IPS-20b (cell line): ENCODE measurements at regions not wholly inside any gene's neighbourhood (a gene's known extent, or its start where the extent isn't known, plus 50 kb on each side); places are given as distances from the start of the nearest gene placed in this dataset.
A peak's percentile ranks its signal among the peaks of the same experiment; 100 is the strongest.

ENCODE experiments used
- H3K27ac ChIP-seq: one replicate; pipeline ENCODE4 v1.5.1; 2013; ENCODE audit warnings: low read length
- H3K27me3 ChIP-seq: 2 replicates; pipeline ENCODE4 v1.6.1; 2013; ENCODE audit warnings: mild to moderate bottlenecking, low read length, inconsistent platforms; ENCODE audit not compliant: insufficient read depth
- H3K36me3 ChIP-seq: 2 replicates; pipeline ENCODE4 v1.6.1; 2013; ENCODE audit warnings: low read depth, mild to moderate bottlenecking, inconsistent platforms, low read length, moderate library complexity; ENCODE audit not compliant: insufficient read depth
- H3K4me1 ChIP-seq: 2 replicates; pipeline ENCODE4 v1.6.1; 2013; ENCODE audit warnings: mild to moderate bottlenecking, control low read depth, inconsistent platforms, low read length, moderate library complexity; ENCODE audit not compliant: insufficient read depth
- H3K4me3 ChIP-seq: 2 replicates; pipeline ENCODE4 v1.5.1; 2013; ENCODE audit warnings: mild to moderate bottlenecking, low read length, inconsistent platforms
- H3K9ac ChIP-seq: 2 replicates; pipeline ENCODE4 v1.6.1; 2013; ENCODE audit warnings: low read depth, mild to moderate bottlenecking, inconsistent platforms, low read length, moderate library complexity
- H3K9me3 ChIP-seq: 2 replicates; pipeline ENCODE4 v1.6.1; 2013; ENCODE audit warnings: mild to moderate bottlenecking, low read depth, low read length, inconsistent platforms; ENCODE audit not compliant: insufficient read depth

DNA sequence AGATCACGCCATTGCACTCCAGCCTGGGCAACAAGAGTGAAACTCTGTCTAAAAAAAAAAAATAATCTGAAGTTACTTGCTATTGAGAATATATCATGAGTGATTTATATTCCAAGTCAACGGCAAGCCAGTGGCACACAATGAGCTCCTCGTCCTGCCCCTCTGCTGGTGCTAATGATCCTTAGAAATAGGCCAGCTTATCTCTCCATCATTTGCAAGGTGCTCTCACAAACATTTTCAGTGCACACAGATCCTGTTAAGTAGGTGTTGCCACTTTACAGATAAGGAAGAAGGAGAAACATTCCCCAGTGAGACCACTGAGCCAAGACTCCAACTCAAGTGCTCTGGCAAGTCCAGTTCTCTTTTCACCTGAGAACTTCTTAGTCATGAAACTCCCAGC is 91.3 kb upstream of the GPR45 start:
- H3K4me3 ChIP-seq: no peak overlapping the region
- no peaks in the 10 kb centered on the region for H3K36me3 ChIP-seq
- no peak overlapping the region for H3K9ac ChIP-seq
- H3K27ac ChIP-seq: no peak overlapping the region
- H3K27me3 ChIP-seq: peaks cover under 1% of the 10 kb centered on the region; the same call in 1 of the 2 replicates
- no peaks in the 10 kb centered on the region for H3K4me1 ChIP-seq
- H3K9me3 ChIP-seq: no peaks in the 10 kb centered on the region

DNA sequence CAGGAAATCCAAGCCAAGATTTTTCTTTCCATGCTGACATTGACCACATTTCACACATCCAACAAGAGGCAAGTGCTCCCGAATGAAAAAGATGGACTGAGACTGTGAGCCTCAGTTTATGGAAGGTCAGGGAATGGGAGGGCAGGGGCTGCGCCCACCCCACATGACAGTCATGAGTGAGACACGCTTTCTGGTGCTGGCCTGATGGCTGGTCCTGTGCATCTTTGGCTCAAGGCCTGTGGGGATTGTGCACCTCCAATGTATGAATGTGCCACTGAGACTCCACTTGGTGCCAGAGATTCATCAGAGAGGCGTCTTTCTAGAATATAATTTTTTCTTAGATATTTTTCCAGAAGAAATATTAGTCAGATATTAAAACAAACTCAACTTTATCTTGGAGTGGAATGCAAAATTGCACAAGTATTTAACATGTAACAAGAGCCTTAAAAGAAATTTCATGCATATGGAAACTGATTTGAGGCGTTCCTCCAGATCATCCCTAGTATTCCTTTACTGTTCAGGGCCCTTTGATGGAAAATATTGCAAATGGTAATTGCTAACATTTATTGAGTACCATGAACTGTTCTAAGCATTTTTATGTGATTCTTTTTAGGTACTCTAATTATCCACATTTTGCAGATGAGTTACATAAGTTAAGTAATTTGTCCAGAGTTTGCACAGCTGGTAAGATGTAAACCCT is 87.3 kb upstream of the GPR45 start:
- no peaks in the 10 kb centered on the region for H3K36me3 ChIP-seq
- H3K9me3 ChIP-seq: peaks cover 7% of the 10 kb centered on the region; the same call in 1 of the 2 replicates
- H3K4me3 ChIP-seq: no peak overlapping the region
- no peak overlapping the region for H3K27ac ChIP-seq
- no peak overlapping the region for H3K9ac ChIP-seq
- H3K4me1 ChIP-seq: no peaks in the 10 kb centered on the region
- no peaks in the 10 kb centered on the region for H3K27me3 ChIP-seq

- peaks cover 7% of the 10 kb centered on the region; the same call in 1 of the 2 replicates for H3K9me3 ChIP-seq
- H3K36me3 ChIP-seq: no peaks in the 10 kb centered on the region
- no peaks in the 10 kb centered on the region for H3K27me3 ChIP-seq
- H3K4me1 ChIP-seq: no peaks in the 10 kb centered on the region
- H3K27ac ChIP-seq: no peak overlapping the region
- H3K4me3 ChIP-seq: no peak overlapping the region
- no peak overlapping the region for H3K9ac ChIP-seq
Measured at GRCh38 chr2:105156166-105156565, 85.4 kb upstream of the GPR45 start.

DNA sequence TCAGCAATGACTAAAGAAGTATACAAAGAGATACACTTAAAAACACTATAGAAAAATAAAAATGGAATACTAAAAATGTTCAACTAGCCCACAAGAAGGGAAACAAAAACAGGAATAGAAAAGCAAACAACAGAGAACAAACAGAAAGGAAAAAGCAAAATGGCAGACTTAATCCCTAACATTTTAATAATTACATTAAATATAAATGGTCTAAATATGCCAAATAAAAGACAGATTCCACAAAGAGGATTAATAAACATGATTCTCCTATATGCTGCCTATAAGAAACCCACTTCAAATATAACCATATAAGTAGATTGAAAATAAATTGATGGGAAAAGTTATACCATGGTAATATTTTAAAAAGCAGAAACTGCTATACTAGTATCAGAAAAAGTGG is 83.5 kb upstream of the GPR45 start:
- Histone ChIP-seq H3K4me3 (no peak overlapping the region), H3K27me3 (no peaks in the 10 kb centered on the region), H3K27ac (no peak overlapping the region), H3K4me1 (no peaks in the 10 kb centered on the region), H3K9me3 (peaks cover 13% of the 10 kb centered on the region; the same call in 1 of the 2 replicates), H3K36me3 (no peaks in the 10 kb centered on the region), H3K9ac (no peak overlapping the region)

GRCh38 chr2:105166688-105167087 is 74.9 kb upstream of the GPR45 start:
- H3K4me1 ChIP-seq: peaks cover 13% of the 10 kb centered on the region; the same call in 1 of the 2 replicates
- no peak overlapping the region for H3K9ac ChIP-seq
- H3K9me3 ChIP-seq: peaks cover 6% of the 10 kb centered on the region; the same call in 1 of the 2 replicates
- no peaks in the 10 kb centered on the region for H3K36me3 ChIP-seq
- H3K27ac ChIP-seq: no peak overlapping the region
- H3K4me3 ChIP-seq: 0 out of 2 replicates have a peak overlapping the region, but pooled peaks have one; percentile 20
- peaks cover 23% of the 10 kb centered on the region for H3K27me3 ChIP-seq

GRCh38 chr2:105168543-105168942 is 73.0 kb upstream of the GPR45 start:
- peaks cover 23% of the 10 kb centered on the region for H3K27me3 ChIP-seq
- H3K9me3 ChIP-seq: no peaks in the 10 kb centered on the region
- H3K9ac ChIP-seq: no peak overlapping the region
- H3K4me1 ChIP-seq: peaks cover 13% of the 10 kb centered on the region; the same call in 1 of the 2 replicates
- H3K27ac ChIP-seq: no peak overlapping the region
- no peaks in the 10 kb centered on the region for H3K36me3 ChIP-seq
- H3K4me3 ChIP-seq: no peak overlapping the region

DNA sequence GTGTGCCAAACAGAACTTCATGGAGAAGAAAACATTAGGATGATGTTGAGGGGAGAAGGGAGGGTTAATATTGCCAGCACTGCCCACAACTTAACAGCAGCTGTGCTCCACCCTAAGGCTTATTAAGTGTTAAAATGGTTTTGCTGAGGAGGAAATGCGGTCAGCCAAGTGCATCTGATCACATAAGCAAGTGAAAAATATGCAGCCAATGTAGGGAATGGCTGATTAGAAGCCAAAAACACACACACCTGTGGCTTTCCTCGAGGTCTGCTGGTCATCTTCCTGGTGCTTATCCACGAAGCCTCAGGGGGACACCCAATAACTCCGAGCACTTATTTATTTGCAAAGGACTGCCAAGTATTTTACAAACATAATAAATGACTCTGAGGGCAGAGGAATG is 66.3 kb upstream of the GPR45 start:
- H3K36me3 ChIP-seq: no peaks in the 10 kb centered on the region
- H3K4me1 ChIP-seq: peaks cover 2% of the 10 kb centered on the region; the same call in 1 of the 2 replicates
- peaks cover 61% of the 10 kb centered on the region for H3K27me3 ChIP-seq
- H3K9me3 ChIP-seq: no peaks in the 10 kb centered on the region
- H3K9ac ChIP-seq: no peak overlapping the region
- no peak overlapping the region for H3K27ac ChIP-seq
- H3K4me3 ChIP-seq: no peak overlapping the region

GRCh38 chr2:105176429-105176828 is 65.1 kb upstream of the GPR45 start:
- Histone ChIP-seq H3K9me3 (no peaks in the 10 kb centered on the region), H3K36me3 (no peaks in the 10 kb centered on the region), H3K27ac (no peak overlapping the region), H3K4me1 (peaks cover 11% of the 10 kb centered on the region; the same call in 1 of the 2 replicates), H3K9ac (no peak overlapping the region), H3K27me3 (peaks cover 62% of the 10 kb centered on the region), H3K4me3 (no peak overlapping the region)

DNA sequence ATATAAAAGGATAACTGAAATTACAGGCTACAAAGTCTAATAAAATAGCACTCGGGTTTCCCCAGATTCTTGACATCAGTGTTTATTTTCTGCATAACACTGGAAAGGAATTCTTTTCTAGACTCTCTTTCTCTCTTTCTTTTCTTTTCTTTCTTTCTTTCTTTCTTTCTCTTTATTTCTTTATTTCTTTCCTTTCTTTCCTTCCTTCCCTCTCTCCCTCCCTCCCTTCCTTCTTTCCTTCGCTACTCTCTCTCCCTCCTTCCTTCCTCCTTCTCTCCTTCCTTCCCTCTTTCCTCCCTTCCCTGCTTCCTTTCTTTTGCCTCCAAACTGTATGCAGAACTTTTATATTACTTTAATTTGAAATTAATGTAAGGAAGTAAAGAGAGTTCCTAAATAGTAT is 64.5 kb upstream of the GPR45 start:
- Histone ChIP-seq H3K4me3 (no peak overlapping the region), H3K27ac (no peak overlapping the region), H3K36me3 (no peaks in the 10 kb centered on the region), H3K9me3 (no peaks in the 10 kb centered on the region), H3K9ac (no peak overlapping the region), H3K27me3 (peaks cover 62% of the 10 kb centered on the region), H3K4me1 (peaks cover 11% of the 10 kb centered on the region; the same call in 1 of the 2 replicates)

- Histone ChIP-seq H3K4me1 (peaks cover 11% of the 10 kb centered on the region; the same call in 1 of the 2 replicates), H3K4me3 (no peak overlapping the region), H3K9me3 (no peaks in the 10 kb centered on the region), H3K9ac (no peak overlapping the region), H3K36me3 (no peaks in the 10 kb centered on the region), H3K27me3 (peaks cover 62% of the 10 kb centered on the region), H3K27ac (no peak overlapping the region)
Measured at GRCh38 chr2:105177536-105178254, 63.8 kb upstream of the GPR45 start.

DNA sequence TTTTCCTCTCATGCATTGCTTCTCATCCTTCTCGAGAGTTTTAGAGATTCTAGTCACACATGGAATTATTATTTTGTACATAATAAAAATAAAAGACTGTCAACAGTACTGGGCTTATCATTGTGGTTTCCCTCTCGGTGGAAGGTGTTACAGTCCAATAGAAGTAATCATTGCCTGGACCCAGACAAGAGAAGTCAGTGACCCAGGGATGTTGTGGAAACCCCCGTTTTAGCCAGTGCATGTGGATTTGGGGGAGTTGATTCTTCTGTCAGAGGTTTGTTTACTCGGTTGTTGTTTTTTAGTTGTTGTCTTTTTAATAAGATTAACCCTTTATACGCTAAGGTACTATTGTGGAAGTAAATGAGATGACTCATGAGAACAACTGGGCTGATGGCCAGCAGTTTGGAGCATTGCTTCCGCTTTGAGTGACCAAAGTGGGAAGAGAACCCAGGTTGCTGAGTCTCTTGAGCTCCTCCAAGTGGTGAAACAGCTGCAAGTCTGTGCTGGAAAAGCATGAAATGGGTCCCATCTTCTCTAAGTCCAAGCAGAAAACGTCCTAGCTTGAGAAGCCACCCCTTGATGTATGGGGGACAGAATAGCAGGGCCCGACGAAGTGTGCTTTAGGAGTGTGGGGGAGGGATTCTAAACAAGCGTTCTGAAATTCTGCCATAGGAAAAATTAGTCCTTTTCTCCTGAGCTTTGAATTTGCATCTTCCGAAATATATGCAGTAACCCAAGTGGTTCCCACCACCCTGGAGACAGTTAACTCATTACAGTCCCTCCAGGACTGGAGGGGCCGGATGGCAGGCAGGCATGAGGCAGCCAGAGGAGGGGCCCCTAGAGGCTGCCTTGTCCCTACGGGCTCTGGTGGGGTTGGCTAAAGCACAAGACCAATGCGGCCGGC is 61.8 kb upstream of the GPR45 start:
- Histone ChIP-seq H3K9me3 (no peaks in the 10 kb centered on the region), H3K9ac (no peak overlapping the region), H3K4me1 (peaks cover 11% of the 10 kb centered on the region; the same call in 1 of the 2 replicates), H3K27me3 (peaks cover 56% of the 10 kb centered on the region), H3K27ac (no peak overlapping the region), H3K4me3 (no peak overlapping the region), H3K36me3 (no peaks in the 10 kb centered on the region)
